Ishikawa (cell line): ENCODE measurements at regions not wholly inside any gene's neighbourhood (a gene's known extent, or its start where the extent isn't known, plus 50 kb on each side); places are given as distances from the start of the nearest gene placed in this dataset.

Experiments used
- CEBPB ChIP-seq: IDR thresholded peaks from 2 replicates; pipeline ENCODE4 v1.6.1; 2012
- CREB1 ChIP-seq: IDR thresholded peaks from 2 replicates; pipeline ENCODE4 v1.6.1; 2012; ENCODE audit warnings: low read depth
- EGR1 ChIP-seq: IDR thresholded peaks from 2 replicates; pipeline ENCODE4 v1.6.1; 2012
- EP300 ChIP-seq: IDR thresholded peaks from 2 replicates; pipeline ENCODE4 v1.6.1; 2012; ENCODE audit warnings: borderline replicate concordance
- FOXM1 ChIP-seq: IDR thresholded peaks from 2 replicates; pipeline ENCODE4 v1.6.1; 2012; ENCODE audit warnings: low read depth, borderline replicate concordance
- NFIC ChIP-seq: IDR thresholded peaks from 2 replicates; pipeline ENCODE4 v1.6.1; 2012
- RAD21 ChIP-seq: IDR thresholded peaks from 2 replicates; pipeline ENCODE4 v1.6.1; 2012; ENCODE audit warnings: low read depth
- TAF1 ChIP-seq: IDR thresholded peaks from 2 replicates; pipeline ENCODE4 v1.6.1; 2012; ENCODE audit warnings: low read depth, mild to moderate bottlenecking
- TCF12 ChIP-seq: IDR thresholded peaks from 2 replicates; pipeline ENCODE4 v1.6.1; 2012; ENCODE audit warnings: low read depth
- TEAD4 ChIP-seq: IDR thresholded peaks from 2 replicates; pipeline ENCODE4 v1.6.1; 2012
- USF1 ChIP-seq: IDR thresholded peaks from 2 replicates; pipeline ENCODE4 v1.6.1; 2012
- YY1 ChIP-seq: IDR thresholded peaks from 2 replicates; pipeline ENCODE4 v1.6.1; 2012; ENCODE audit warnings: low read depth
- ZBTB7A ChIP-seq: IDR thresholded peaks from 2 replicates; pipeline ENCODE4 v1.6.1; 2012; ENCODE audit warnings: low read depth
- TF ChIP-seq, protein P1 (sequence below): IDR thresholded peaks from 2 replicates; pipeline ENCODE4 v1.6.1; 2012
- TF ChIP-seq, protein P2 (sequence below): IDR thresholded peaks from 2 replicates; pipeline ENCODE4 v1.6.1; 2012; ENCODE audit warnings: low read depth, mild to moderate bottlenecking

GRCh38 chr12:66803930-66804329 is 125.1 kb upstream of the GRIP1 start:
- TF ChIP-seq, protein P1, sequence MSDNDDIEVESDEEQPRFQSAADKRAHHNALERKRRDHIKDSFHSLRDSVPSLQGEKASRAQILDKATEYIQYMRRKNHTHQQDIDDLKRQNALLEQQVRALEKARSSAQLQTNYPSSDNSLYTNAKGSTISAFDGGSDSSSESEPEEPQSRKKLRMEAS: no peak

- TF ChIP-seq TAF1: no peak
- no peak for TF ChIP-seq CEBPB
- TF ChIP-seq ZBTB7A: no peak
- no peak for TF ChIP-seq RAD21
- TF ChIP-seq YY1: no peak
- no peak for TF ChIP-seq USF1
- TF ChIP-seq FOXM1: no peak
- TF ChIP-seq EGR1: no peak
- TF ChIP-seq TCF12: no peak
- TF ChIP-seq, protein P2, sequence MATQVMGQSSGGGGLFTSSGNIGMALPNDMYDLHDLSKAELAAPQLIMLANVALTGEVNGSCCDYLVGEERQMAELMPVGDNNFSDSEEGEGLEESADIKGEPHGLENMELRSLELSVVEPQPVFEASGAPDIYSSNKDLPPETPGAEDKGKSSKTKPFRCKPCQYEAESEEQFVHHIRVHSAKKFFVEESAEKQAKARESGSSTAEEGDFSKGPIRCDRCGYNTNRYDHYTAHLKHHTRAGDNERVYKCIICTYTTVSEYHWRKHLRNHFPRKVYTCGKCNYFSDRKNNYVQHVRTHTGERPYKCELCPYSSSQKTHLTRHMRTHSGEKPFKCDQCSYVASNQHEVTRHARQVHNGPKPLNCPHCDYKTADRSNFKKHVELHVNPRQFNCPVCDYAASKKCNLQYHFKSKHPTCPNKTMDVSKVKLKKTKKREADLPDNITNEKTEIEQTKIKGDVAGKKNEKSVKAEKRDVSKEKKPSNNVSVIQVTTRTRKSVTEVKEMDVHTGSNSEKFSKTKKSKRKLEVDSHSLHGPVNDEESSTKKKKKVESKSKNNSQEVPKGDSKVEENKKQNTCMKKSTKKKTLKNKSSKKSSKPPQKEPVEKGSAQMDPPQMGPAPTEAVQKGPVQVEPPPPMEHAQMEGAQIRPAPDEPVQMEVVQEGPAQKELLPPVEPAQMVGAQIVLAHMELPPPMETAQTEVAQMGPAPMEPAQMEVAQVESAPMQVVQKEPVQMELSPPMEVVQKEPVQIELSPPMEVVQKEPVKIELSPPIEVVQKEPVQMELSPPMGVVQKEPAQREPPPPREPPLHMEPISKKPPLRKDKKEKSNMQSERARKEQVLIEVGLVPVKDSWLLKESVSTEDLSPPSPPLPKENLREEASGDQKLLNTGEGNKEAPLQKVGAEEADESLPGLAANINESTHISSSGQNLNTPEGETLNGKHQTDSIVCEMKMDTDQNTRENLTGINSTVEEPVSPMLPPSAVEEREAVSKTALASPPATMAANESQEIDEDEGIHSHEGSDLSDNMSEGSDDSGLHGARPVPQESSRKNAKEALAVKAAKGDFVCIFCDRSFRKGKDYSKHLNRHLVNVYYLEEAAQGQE: no peak
- no peak for TF ChIP-seq CREB1
- no peak for TF ChIP-seq TEAD4
- no peak for TF ChIP-seq EP300
- no peak for TF ChIP-seq NFIC
Measured at GRCh38 chr12:66804563-66804974, 125.7 kb upstream of the GRIP1 start.

DNA sequence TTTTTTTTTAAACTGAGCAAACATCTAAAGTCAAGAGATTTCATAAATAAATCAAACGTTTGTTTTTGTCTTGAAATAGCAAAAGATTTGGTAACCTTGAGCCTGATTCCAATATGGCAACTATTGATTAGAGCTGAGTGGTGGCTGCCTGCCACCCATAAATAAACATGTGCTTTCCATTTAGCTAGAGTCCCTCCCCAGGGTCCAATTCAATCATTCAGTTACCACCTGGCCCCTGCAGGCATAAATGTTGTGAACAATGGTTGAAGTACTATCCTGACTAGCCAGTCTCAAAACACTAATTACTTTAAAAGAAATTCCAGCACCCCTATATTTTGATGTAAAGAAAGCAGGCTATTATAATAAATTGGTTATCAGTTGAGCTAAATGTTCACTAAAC is 129.7 kb upstream of the GRIP1 start:
- TF ChIP-seq CEBPB: no peak
- TF ChIP-seq TCF12: no peak
- TF ChIP-seq NFIC: no peak
- no peak for TF ChIP-seq ZBTB7A
- TF ChIP-seq EGR1: no peak
- TF ChIP-seq YY1: no peak
- no peak for TF ChIP-seq FOXM1
- TF ChIP-seq USF1: no peak
- TF ChIP-seq EP300: no peak

DNA sequence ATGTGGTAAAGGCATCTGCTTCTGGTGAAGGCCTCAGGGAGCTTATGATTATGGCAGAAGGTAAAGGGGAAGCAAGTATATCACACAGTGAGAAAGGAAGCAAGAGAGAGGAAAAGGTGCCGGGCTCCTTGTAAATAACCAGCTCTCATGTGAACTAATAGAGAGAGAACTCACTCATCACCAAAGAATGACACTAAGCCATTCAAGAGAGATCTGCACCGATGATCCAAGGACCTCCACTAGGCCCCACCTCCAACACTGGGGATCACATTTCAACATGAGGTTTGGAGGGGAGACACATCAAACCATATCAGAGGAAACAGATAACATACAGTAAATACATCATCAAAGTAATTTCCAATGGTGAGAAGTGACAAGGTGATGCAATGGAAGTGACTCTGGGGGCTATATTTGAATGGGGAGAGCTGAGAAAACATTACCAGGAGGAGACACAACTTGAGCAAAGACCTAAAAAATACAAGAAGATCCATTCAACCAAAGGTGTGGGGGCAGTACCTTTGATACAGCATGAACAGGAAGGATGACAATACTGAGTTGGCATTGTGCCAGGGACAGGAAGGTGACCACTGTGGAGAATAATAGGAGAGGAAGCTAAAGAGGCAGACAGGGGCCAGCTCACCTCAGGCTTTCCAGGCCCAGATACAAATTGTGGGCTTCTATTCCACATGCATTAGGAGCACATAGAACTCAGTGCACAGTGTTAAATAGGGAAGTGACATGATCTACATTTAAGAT is 134.4 kb upstream of the GRIP1 start:
- TF ChIP-seq FOXM1: no peak
- no peak for TF ChIP-seq EP300
- TF ChIP-seq NFIC: peak; percentile 73
- TF ChIP-seq USF1: no peak

GRCh38 chr12:66819587-66819986 is 140.7 kb upstream of the GRIP1 start:
- TF ChIP-seq TAF1 (no peak), CREB1 (no peak), FOXM1 (no peak), NFIC (no peak), TEAD4 (no peak), CEBPB (no peak), ZBTB7A (no peak), USF1 (no peak), EGR1 (no peak)
- TF ChIP-seq, protein P2: no peak
- TF ChIP-seq, protein P1: no peak

- TF ChIP-seq, protein P2: no peak
- TF ChIP-seq TAF1 (no peak), RAD21 (no peak), EGR1 (no peak), FOXM1 (no peak), TEAD4 (no peak), EP300 (no peak)
- TF ChIP-seq, protein P1: no peak
Measured at GRCh38 chr12:66822961-66823360, 144.1 kb upstream of the GRIP1 start.
